Astrocyte (in vitro differentiated cells and primary cell): ENCODE measurements at regions not wholly inside any gene's neighbourhood (a gene's known extent, or its start where the extent isn't known, plus 50 kb on each side); places are given as distances from the start of the nearest gene placed in this dataset.

Source experiments
- EZH2 ChIP-seq: IDR thresholded peaks from 2 replicates; pipeline ENCODE4 v1.6.1; 2012; ENCODE audit warnings: mild to moderate bottlenecking, low read length, inconsistent platforms; ENCODE audit not compliant: insufficient read depth
- TF ChIP-seq, protein P1 (sequence below): IDR thresholded peaks from 2 replicates; pipeline ENCODE4 v1.5.1; 2011; ENCODE audit warnings: low read depth, mild to moderate bottlenecking, inconsistent platforms, low read length, moderate library complexity; ENCODE audit not compliant: insufficient read depth

DNA sequence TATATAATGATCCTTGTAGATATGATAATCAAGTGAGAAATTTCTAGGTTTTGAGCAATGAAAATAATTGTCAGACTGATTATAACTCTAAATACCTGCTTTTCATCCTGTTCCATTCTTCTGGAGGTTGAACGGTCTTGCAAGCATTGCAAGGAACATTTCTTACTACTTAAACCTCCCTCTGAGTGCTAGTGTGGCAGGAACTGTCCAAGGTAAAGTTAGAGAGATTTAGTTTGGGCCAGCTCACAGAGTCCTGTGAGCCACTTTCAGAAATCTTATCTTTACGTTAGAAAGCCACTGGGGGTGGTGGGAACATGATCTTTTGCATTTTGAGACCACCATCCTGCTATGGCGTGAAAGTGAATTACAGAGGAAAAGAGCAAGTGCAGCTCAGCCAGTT lies 121.1 kb upstream of the NPHP3 start:
- TF ChIP-seq, protein P1, sequence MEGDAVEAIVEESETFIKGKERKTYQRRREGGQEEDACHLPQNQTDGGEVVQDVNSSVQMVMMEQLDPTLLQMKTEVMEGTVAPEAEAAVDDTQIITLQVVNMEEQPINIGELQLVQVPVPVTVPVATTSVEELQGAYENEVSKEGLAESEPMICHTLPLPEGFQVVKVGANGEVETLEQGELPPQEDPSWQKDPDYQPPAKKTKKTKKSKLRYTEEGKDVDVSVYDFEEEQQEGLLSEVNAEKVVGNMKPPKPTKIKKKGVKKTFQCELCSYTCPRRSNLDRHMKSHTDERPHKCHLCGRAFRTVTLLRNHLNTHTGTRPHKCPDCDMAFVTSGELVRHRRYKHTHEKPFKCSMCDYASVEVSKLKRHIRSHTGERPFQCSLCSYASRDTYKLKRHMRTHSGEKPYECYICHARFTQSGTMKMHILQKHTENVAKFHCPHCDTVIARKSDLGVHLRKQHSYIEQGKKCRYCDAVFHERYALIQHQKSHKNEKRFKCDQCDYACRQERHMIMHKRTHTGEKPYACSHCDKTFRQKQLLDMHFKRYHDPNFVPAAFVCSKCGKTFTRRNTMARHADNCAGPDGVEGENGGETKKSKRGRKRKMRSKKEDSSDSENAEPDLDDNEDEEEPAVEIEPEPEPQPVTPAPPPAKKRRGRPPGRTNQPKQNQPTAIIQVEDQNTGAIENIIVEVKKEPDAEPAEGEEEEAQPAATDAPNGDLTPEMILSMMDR: no peak
- no peak for TF ChIP-seq EZH2
